DOHH2 (cell line): ENCODE measurements at regions not wholly inside any gene's neighbourhood (a gene's known extent, or its start where the extent isn't known, plus 50 kb on each side); places are given as distances from the start of the nearest gene placed in this dataset.
"Not testable (repeated sequence)": the region's sequence is repeated elsewhere in the genome, so short reads cannot be mapped to it uniquely, and the experiment has no call there.

ENCODE experiments used
- H3F3A ChIP-seq: fragments of 200-600 bp; sonication (generic), shearing (Covaris generic); 2 replicates; pipeline ENCODE4 v1.6.0; 2016; ENCODE audit warnings: antibody characterized with exemption, mild to moderate bottlenecking; ENCODE audit not compliant: control insufficient read depth, insufficient read depth
- H3K27ac ChIP-seq: fragments of 200-600 bp; sonication (generic); 2 replicates; pipeline ENCODE4 v1.5.1; 2014; ENCODE audit warnings: low read depth, mild to moderate bottlenecking, low read length, moderate library complexity
- H3K27me3 ChIP-seq: fragments of 200-600 bp; sonication (generic); 2 replicates; pipeline ENCODE4 v1.6.1; 2014; ENCODE audit warnings: mild to moderate bottlenecking, low read length, mixed read lengths; ENCODE audit not compliant: control insufficient read depth
- H3K36me3 ChIP-seq: fragments of 200-600 bp; sonication (generic); 2 replicates; pipeline ENCODE4 v1.6.1; 2014; ENCODE audit warnings: mild to moderate bottlenecking, low read length, moderate library complexity, mixed read lengths; ENCODE audit not compliant: control insufficient read depth
- H3K4me1 ChIP-seq: fragments of 200-600 bp; sonication (generic); 2 replicates; pipeline ENCODE4 v1.6.1; 2014; ENCODE audit warnings: mild to moderate bottlenecking, low read length, mixed read lengths; ENCODE audit not compliant: control insufficient read depth
- H3K4me2 ChIP-seq: fragments of 200-600 bp; sonication (generic); 2 replicates; pipeline ENCODE4 v1.6.0; 2014; ENCODE audit warnings: mild to moderate bottlenecking, low read length, moderate library complexity
- H3K4me3 ChIP-seq: fragments of 200-600 bp; sonication (generic); 2 replicates; pipeline ENCODE4 v1.5.1; 2014; ENCODE audit warnings: mild to moderate bottlenecking, low read length, mixed read lengths
- H3K79me2 ChIP-seq: fragments of 200-600 bp; sonication (generic); 2 replicates; pipeline ENCODE4 v1.6.1; 2014; ENCODE audit warnings: mild to moderate bottlenecking, low read length, mixed read lengths; ENCODE audit not compliant: control insufficient read depth
- H3K9me2 ChIP-seq: fragments of 200-600 bp; sonication (generic); replicated peaks from 2 replicates; pipeline ENCODE4 v1.6.1; 2014; ENCODE audit warnings: mild to moderate bottlenecking, low read length, mixed read lengths; ENCODE audit not compliant: control insufficient read depth
- H3K9me3 ChIP-seq: fragments of 200-600 bp; sonication (generic); 2 replicates; pipeline ENCODE4 v1.6.1; 2014; ENCODE audit warnings: antibody characterized with exemption, low read length, mixed read lengths; ENCODE audit not compliant: control insufficient read depth, insufficient read depth
- H4K20me1 ChIP-seq: fragments of 200-600 bp; sonication (generic); 2 replicates; pipeline ENCODE4 v1.6.0; 2014; ENCODE audit warnings: low read depth, mild to moderate bottlenecking, antibody characterized with exemption, low read length, moderate library complexity; ENCODE audit not compliant: control insufficient read depth, insufficient read depth
- CTCF ChIP-seq: fragments of 200-600 bp; sonication (generic); IDR thresholded peaks from one replicate; pipeline ENCODE4 v1.5.1; 2014; ENCODE audit warnings: antibody characterized with exemption, mild to moderate bottlenecking, low read depth, low read length; ENCODE audit not compliant: poor library complexity, severe bottlenecking
- EZH2phosphoT487 ChIP-seq: fragments of 200-600 bp; sonication (generic); IDR thresholded peaks from 2 replicates; pipeline ENCODE4 v1.6.1; 2017; ENCODE audit warnings: borderline replicate concordance, mild to moderate bottlenecking, antibody characterized with exemption, low read length, moderate library complexity, mixed read lengths

GRCh38 chr4:43619219-43619618 is 726.7 kb downstream of the GRXCR1 start:
- Histone ChIP-seq H3K4me1 (no peaks in the 10 kb centered on the region), H4K20me1 (no peaks in the 10 kb centered on the region), H3K27me3 (no peaks in the 10 kb centered on the region), H3K9me2 (no peaks in the 10 kb centered on the region), H3K4me2 (no peak overlapping the region), H3K9me3 (peaks cover 3% of the 10 kb centered on the region; the same call in 1 of the 2 replicates), H3K4me3 (no peak overlapping the region), H3K79me2 (no peaks in the 10 kb centered on the region), H3K27ac (no peak overlapping the region), H3F3A (no peaks in the 10 kb centered on the region), H3K36me3 (no peaks in the 10 kb centered on the region)
- TF ChIP-seq EZH2phosphoT487 (no peak), CTCF (no peak)

GRCh38 chr4:43637893-43638292 is 745.4 kb downstream of the GRXCR1 start:
- H3K9me2 ChIP-seq, H3K36me3 ChIP-seq, H3F3A ChIP-seq, H3K9me3 ChIP-seq, H4K20me1 ChIP-seq, H3K27me3 ChIP-seq, H3K79me2 ChIP-seq, H3K4me1 ChIP-seq, H3K4me3 ChIP-seq, H3K27ac ChIP-seq, H3K4me2 ChIP-seq: not testable (repeated sequence)

GRCh38 chr4:43651991-43652390 is 759.5 kb downstream of the GRXCR1 start:
- Histone ChIP-seq H3K4me2 (no peak overlapping the region), H3K27ac (no peak overlapping the region), H3K9me3 (no peaks in the 10 kb centered on the region), H3K4me1 (no peaks in the 10 kb centered on the region), H3K27me3 (no peaks in the 10 kb centered on the region), H3K36me3 (no peaks in the 10 kb centered on the region), H3K4me3 (no peak overlapping the region), H3F3A (no peaks in the 10 kb centered on the region), H4K20me1 (no peaks in the 10 kb centered on the region), H3K9me2 (no peaks in the 10 kb centered on the region), H3K79me2 (no peaks in the 10 kb centered on the region)
- TF ChIP-seq CTCF = no peak
- TF ChIP-seq EZH2phosphoT487 = no peak

GRCh38 chr4:43659547-43659946 is 767.0 kb downstream of the GRXCR1 start:
- H3F3A ChIP-seq, H3K4me1 ChIP-seq, H3K27ac ChIP-seq, H4K20me1 ChIP-seq, H3K36me3 ChIP-seq, H3K4me2 ChIP-seq, H3K9me3 ChIP-seq, H3K79me2 ChIP-seq, H3K27me3 ChIP-seq, H3K9me2 ChIP-seq, H3K4me3 ChIP-seq: not testable (repeated sequence)

GRCh38 chr4:43672265-43672885 is 776.2 kb downstream of the KCTD8 start:
- not testable (repeated sequence) for H3K4me2 ChIP-seq, H3K27ac ChIP-seq, H3K9me2 ChIP-seq, H3K36me3 ChIP-seq, H3K9me3 ChIP-seq, H3K4me3 ChIP-seq, H4K20me1 ChIP-seq, H3K27me3 ChIP-seq, H3F3A ChIP-seq, H3K79me2 ChIP-seq, H3K4me1 ChIP-seq
